NT2/D1 (cell line): ENCODE measurements at regions not wholly inside any gene's neighbourhood (a gene's known extent, or its start where the extent isn't known, plus 50 kb on each side); places are given as distances from the start of the nearest gene placed in this dataset.

Experiments
- YY1 ChIP-seq: IDR thresholded peaks from 2 replicates; pipeline ENCODE4 v1.6.1; 2011; ENCODE audit not compliant: insufficient read length, insufficient read depth
- ZNF274 ChIP-seq: IDR thresholded peaks from 2 replicates; pipeline ENCODE4 v1.6.1; 2011; ENCODE audit warnings: mild to moderate bottlenecking, low read depth, low read length

DNA sequence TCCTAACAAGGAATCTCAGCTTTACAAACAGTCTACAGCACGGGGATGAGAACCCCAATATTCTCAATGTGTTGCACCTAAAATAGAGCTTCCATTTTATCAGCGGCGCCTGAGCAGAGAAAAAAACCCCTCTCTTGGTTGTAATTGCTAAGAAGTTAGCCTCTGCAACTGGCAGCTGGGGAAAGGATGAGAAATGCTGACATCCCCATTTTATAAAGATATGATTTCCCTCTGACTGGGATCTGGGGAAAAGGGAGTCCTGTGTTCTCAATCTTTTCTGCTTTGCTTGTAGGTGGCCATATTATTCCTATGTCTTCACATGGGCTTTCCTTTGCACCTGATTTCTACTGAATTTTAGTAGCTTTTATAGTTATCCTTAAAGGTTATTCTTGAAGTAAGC, 981.4 kb upstream of the DDX18 start:
- TF ChIP-seq ZNF274: no peak
- TF ChIP-seq YY1: no peak
